Activated CD4-positive, alpha-beta T cell treated with anti-CD3 and anti-CD28 coated beads for 48 hours (primary cell): ENCODE measurements at regions not wholly inside any gene's neighbourhood (a gene's known extent, or its start where the extent isn't known, plus 50 kb on each side); places are given as distances from the start of the nearest gene placed in this dataset.
"Not testable (repeated sequence)": the region's sequence is repeated elsewhere in the genome, so short reads cannot be mapped to it uniquely, and the experiment has no call there.

Experiments used
- DNase-seq: peaks from one replicate; pipeline ENCODE4 v3.0.0-alpha.2; 2020

GRCh38 chr1:221488550-221488949 is 253.3 kb downstream of the DUSP10 start:
- no peak for DNase-seq

GRCh38 chr1:221494670-221495069 is 247.2 kb downstream of the DUSP10 start:
- DNase-seq: no peak

GRCh38 chr1:221497046-221497445 is 244.8 kb downstream of the DUSP10 start:
- no peak for DNase-seq

GRCh38 chr1:221503268-221503667 is 238.6 kb downstream of the DUSP10 start:
- no peak for DNase-seq

GRCh38 chr1:221509575-221510355 is 232.1 kb downstream of the DUSP10 start:
- no peak for DNase-seq

- no peak for DNase-seq
Measured at GRCh38 chr1:221510793-221511503, 230.9 kb downstream of the DUSP10 start.

GRCh38 chr1:221511797-221512196 is 230.1 kb downstream of the DUSP10 start:
- DNase-seq: no peak

GRCh38 chr1:221514806-221515205 is 227.1 kb downstream of the DUSP10 start:
- DNase-seq: no peak

- no peak for DNase-seq
Measured at GRCh38 chr1:221515496-221515895, 226.4 kb downstream of the DUSP10 start.

- no peak for DNase-seq
Measured at GRCh38 chr1:221517961-221518360, 223.9 kb downstream of the DUSP10 start.

- DNase-seq: no peak
Measured at GRCh38 chr1:221520250-221520649, 221.6 kb downstream of the DUSP10 start.

GRCh38 chr1:221521686-221522085 is 220.2 kb downstream of the DUSP10 start:
- no peak for DNase-seq

- no peak for DNase-seq
Measured at GRCh38 chr1:221522529-221522940, 219.4 kb downstream of the DUSP10 start.

- DNase-seq: no peak
Measured at GRCh38 chr1:221525749-221526148, 216.1 kb downstream of the DUSP10 start.

- DNase-seq: no peak
Measured at GRCh38 chr1:221527302-221527701, 214.6 kb downstream of the DUSP10 start.

GRCh38 chr1:221527886-221528624 is 213.8 kb downstream of the DUSP10 start:
- no peak for DNase-seq

- not testable (repeated sequence) for DNase-seq
Measured at GRCh38 chr1:221530159-221530558, 211.7 kb downstream of the DUSP10 start.

- no peak for DNase-seq
Measured at GRCh38 chr1:221530791-221531190, 211.1 kb downstream of the DUSP10 start.

GRCh38 chr1:221532071-221532773 is 209.7 kb downstream of the DUSP10 start:
- no peak for DNase-seq

- no peak for DNase-seq
Measured at GRCh38 chr1:221541296-221541695, 200.6 kb downstream of the DUSP10 start.

GRCh38 chr1:221543529-221544120 is 198.3 kb downstream of the DUSP10 start:
- no peak for DNase-seq

GRCh38 chr1:221548942-221549341 is 192.9 kb downstream of the DUSP10 start:
- DNase-seq: no peak

GRCh38 chr1:221549815-221550214 is 192.1 kb downstream of the DUSP10 start:
- no peak for DNase-seq
